Esophagus squamous epithelium (tissue), 5 donors: ENCODE measurements at regions not wholly inside any gene's neighbourhood (a gene's known extent, or its start where the extent isn't known, plus 50 kb on each side); places are given as distances from the start of the nearest gene placed in this dataset.

ENCODE experiments used
- DNase-seq: peaks from one replicate; lab custom pipeline; 2025; lab: John Stamatoyannopoulos, UW
- H3K27ac ChIP-seq, 4 donors: fragments of 200-600 bp; sonication (generic); one replicate each; pipeline ENCODE4 v1.5.1; 2016 to 2019; ENCODE audit warnings: mild to moderate bottlenecking in 1 of 4
- H3K27me3 ChIP-seq, 4 donors: fragments of 200-600 bp; sonication (generic); 1 replicate in 3 of 4; 2 replicates in 1 of 4; pipeline versions ENCODE4 v1.5.1 to v1.6.0; 2017 to 2021; ENCODE audit warnings: antibody characterized with exemption in 1 of 4
- H3K36me3 ChIP-seq, 3 donors: fragments of 200-600 bp; sonication (generic); one replicate each; pipeline ENCODE4 v1.5.1; 2016 to 2019
- H3K4me1 ChIP-seq, 3 donors: fragments of 200-600 bp; sonication (generic); one replicate each; pipeline ENCODE4 v1.5.1; 2017 to 2019
- H3K4me3 ChIP-seq, 4 donors: fragments of 200-600 bp; sonication (generic); 1 replicate in 3 of 4; 2 replicates in 1 of 4; pipeline ENCODE4 v1.5.1; 2016 to 2019; ENCODE audit warnings: mild to moderate bottlenecking in 2 of 4, moderate library complexity in 1 of 4
- H3K9me3 ChIP-seq, 3 donors: fragments of 200-600 bp; sonication (generic); one replicate each; pipeline ENCODE4 v1.5.1; 2016 to 2019
- POLR2A ChIP-seq, 4 donors: fragments of 450-650 bp; IDR thresholded peaks; one replicate each; pipeline ENCODE4 v1.6.1; 2017; ENCODE audit warnings: antibody characterized with exemption in 4 of 4, mild to moderate bottlenecking in 4 of 4, moderate library complexity in 3 of 4
- WGBS, 2 donors: methylation state at CpG; one replicate each; pipeline ENCODE4 v1.1.5; 2018; 5-methylcytosine and 5-hydroxymethylcytosine counted together
- intact Hi-C: fragments of 100-400 bp; cut with DNase I; formaldehyde crosslinking; loops from one replicate; pipeline ENCODE4 v1.15.0; 2022
- TF ChIP-seq, protein P1 (sequence below), 6 experiments: fragments of 450-650 bp in 4 of 6; fragments of 200-600 bp in 2 of 6; sonication (generic) in 2 of 6; IDR thresholded peaks; one replicate each; pipeline ENCODE4 v1.5.1; 2016 to 2019; ENCODE audit warnings: antibody characterized with exemption in 6 of 6, mild to moderate bottlenecking in 4 of 6, moderate library complexity in 4 of 6
- donor health status: DM: yes; HTN: yes; CAD: no.

DNA sequence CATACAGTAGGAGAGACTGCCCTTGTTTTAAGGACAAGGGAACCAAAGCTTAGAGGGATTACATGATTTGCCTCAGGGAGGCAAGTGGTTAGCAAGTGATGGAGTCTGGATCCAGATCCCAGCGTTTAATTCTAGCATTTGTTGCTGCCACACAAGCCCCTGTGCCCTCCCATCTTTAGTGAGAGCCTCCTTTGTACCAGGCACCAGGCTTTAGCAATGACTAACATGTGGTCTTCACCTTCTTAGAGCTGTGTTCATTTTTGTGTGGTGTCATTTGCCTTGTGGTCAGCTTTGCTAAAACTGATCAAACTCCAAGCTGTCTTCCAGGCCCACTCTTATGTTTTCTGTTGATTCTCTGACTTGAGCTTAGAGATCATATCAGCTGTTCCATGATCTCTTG, 290.5 kb downstream of the RPLP1 start:
- WGBS, 2 donors = 75 to 83% methylated on average over 1 of the region's 1 CpG
- no peaks in the 10 kb centered on the region for H3K36me3 ChIP-seq
- H3K27ac ChIP-seq = no peak overlapping the region
- no peak for DNase-seq
- peaks cover 0 to 45% (median 0%) of the 10 kb centered on the region in 4 donors for H3K27me3 ChIP-seq
- no peaks in the 10 kb centered on the region for H3K4me1 ChIP-seq
- H3K9me3 ChIP-seq = peaks cover 0 to 9% (median 0%) of the 10 kb centered on the region in 3 donors
- TF ChIP-seq POLR2A (IDR thresholded peaks at IDR 0.05) = no peak
- TF ChIP-seq, protein P1, sequence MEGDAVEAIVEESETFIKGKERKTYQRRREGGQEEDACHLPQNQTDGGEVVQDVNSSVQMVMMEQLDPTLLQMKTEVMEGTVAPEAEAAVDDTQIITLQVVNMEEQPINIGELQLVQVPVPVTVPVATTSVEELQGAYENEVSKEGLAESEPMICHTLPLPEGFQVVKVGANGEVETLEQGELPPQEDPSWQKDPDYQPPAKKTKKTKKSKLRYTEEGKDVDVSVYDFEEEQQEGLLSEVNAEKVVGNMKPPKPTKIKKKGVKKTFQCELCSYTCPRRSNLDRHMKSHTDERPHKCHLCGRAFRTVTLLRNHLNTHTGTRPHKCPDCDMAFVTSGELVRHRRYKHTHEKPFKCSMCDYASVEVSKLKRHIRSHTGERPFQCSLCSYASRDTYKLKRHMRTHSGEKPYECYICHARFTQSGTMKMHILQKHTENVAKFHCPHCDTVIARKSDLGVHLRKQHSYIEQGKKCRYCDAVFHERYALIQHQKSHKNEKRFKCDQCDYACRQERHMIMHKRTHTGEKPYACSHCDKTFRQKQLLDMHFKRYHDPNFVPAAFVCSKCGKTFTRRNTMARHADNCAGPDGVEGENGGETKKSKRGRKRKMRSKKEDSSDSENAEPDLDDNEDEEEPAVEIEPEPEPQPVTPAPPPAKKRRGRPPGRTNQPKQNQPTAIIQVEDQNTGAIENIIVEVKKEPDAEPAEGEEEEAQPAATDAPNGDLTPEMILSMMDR (IDR thresholded peaks at IDR 0.05) = no peak
- intact Hi-C loops = no loop called here
- H3K4me3 ChIP-seq = no peak overlapping the region

DNA sequence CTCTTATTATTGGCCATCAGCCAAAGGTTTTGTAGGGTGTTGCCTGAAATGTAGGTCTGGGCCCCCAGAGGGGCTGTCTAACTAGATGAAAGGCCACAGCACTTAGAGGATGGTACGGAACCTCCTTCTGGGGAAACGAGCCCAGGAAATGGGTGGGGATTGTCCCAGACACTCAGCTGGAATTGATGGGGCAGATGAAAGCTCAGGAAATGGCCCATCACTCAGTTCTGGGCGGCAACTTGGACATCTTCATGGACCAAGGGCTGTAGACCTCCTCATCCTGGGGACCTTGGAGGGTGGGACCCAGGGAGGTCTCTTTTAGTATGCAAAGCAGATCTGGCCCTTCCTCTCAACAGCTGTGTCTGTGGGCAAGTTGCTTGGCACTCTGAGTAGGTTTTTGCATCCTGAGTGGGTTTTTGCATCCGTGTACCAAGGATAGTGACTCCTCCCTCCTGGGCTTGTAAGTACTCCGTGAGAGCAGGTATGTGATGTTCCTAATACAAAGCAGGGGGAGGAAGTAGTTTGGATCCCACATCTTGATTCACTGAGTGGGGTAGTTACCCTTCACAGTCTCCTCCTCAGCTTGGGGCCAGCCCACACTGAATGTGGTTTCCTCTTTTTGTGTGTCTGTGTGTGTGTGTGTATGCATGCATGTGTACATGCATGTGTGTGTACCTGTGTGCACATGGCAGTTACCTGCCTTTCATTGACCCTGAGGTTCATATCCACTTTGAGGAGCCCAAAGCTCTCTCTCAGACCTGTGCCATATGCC, 292.0 kb downstream of the RPLP1 start:
- intact Hi-C loops = no loop called here
- TF ChIP-seq POLR2A (IDR thresholded peaks at IDR 0.05) = no peak
- TF ChIP-seq, protein P1 (IDR thresholded peaks at IDR 0.05) = no peak
- no peak overlapping the region for H3K4me3 ChIP-seq
- DNase-seq = no peak
- peaks cover 0 to 40% (median 0%) of the 10 kb centered on the region in 4 donors for H3K27me3 ChIP-seq
- peaks cover 0 to 9% (median 0%) of the 10 kb centered on the region in 3 donors for H3K9me3 ChIP-seq
- no peaks in the 10 kb centered on the region for H3K36me3 ChIP-seq
- H3K4me1 ChIP-seq = no peaks in the 10 kb centered on the region
- WGBS, 2 donors = 57 to 63% methylated on average over 5 of the region's 5 CpGs
- H3K27ac ChIP-seq = no peak overlapping the region

GRCh38 chr15:69747193-69747592, 294.6 kb downstream of the RPLP1 start:
- intact Hi-C loops = no loop called here
- no peaks in the 10 kb centered on the region for H3K9me3 ChIP-seq
- no peak for DNase-seq
- no peaks in the 10 kb centered on the region for H3K4me1 ChIP-seq
- no peaks in the 10 kb centered on the region for H3K36me3 ChIP-seq
- H3K4me3 ChIP-seq = no peak overlapping the region
- WGBS, 2 donors = 76 to 92% methylated on average over 4 to 5 of the region's 5 CpGs
- no peak for TF ChIP-seq POLR2A (IDR thresholded peaks at IDR 0.05)
- TF ChIP-seq, protein P1 (IDR thresholded peaks at IDR 0.05) = no peak
- H3K27me3 ChIP-seq = peaks cover 0 to 42% (median 0%) of the 10 kb centered on the region in 4 donors
- no peak overlapping the region for H3K27ac ChIP-seq

- Histone ChIP-seq H3K4me1 (no peaks in the 10 kb centered on the region), H3K4me3 (no peak overlapping the region), H3K36me3 (no peaks in the 10 kb centered on the region), H3K27me3 (peaks cover 0 to 38% (median 0%) of the 10 kb centered on the region in 4 donors), H3K9me3 (peaks cover 0 to under 1% (median 0%) of the 10 kb centered on the region in 3 donors), H3K27ac (no peak overlapping the region)
- no peak for DNase-seq
- TF ChIP-seq POLR2A (IDR thresholded peaks at IDR 0.05) = no peak
- TF ChIP-seq, protein P1 (IDR thresholded peaks at IDR 0.05) = no peak
- 81 to 86% methylated on average over 6 to 7 of the region's 7 CpGs for WGBS, 2 donors
- intact Hi-C loops = no loop called here
These were observed 295.5 kb downstream of the RPLP1 start for GRCh38 chr15:69748131-69748530.

DNA sequence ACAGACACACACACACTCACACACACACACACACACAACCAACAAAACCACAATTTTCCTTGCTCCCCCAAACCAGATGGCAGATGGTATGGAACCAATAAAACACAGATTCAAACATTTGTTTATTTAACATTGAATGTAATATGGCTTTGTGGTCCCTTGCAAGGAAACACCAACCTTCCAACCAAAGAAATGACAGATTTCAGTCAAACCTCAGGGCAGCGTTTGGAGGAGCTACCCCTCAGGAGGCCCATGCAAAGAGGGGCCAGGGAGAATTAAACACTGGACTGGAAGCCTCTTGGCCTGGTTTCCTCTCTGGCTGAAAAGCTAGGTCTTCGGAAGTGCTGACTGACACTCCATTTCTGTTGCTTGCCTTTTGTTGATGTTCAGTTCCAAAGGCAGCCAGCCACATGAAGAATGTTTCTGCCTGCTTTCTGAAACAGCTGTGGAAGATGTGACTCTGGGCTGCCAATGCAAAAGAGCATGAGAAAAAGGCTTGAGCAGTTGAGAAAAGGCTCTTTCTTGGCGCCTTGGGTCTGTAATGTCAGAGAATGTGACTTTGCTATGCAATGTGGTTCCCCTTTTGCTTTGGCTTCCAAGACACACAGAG, 296.1 kb downstream of the RPLP1 start:
- no peak overlapping the region for H3K27ac ChIP-seq
- no peak overlapping the region for H3K4me3 ChIP-seq
- WGBS, 2 donors = 71 to 79% methylated on average over 2 to 3 of the region's 3 CpGs
- H3K27me3 ChIP-seq = peaks cover 0 to 35% (median 0%) of the 10 kb centered on the region in 4 donors
- intact Hi-C loops = no loop called here
- no peaks in the 10 kb centered on the region for H3K36me3 ChIP-seq
- DNase-seq = no peak
- TF ChIP-seq, protein P1 (IDR thresholded peaks at IDR 0.05) = no peak
- TF ChIP-seq POLR2A (IDR thresholded peaks at IDR 0.05) = no peak
- H3K4me1 ChIP-seq = no peaks in the 10 kb centered on the region
- peaks cover 0 to 6% (median 3%) of the 10 kb centered on the region in 3 donors for H3K9me3 ChIP-seq
